GM20431 (cell line): ENCODE measurements at regions not wholly inside any gene's neighbourhood (a gene's known extent, or its start where the extent isn't known, plus 50 kb on each side); places are given as distances from the start of the nearest gene placed in this dataset.

Experiments
- in situ Hi-C: fragments of 300-500 bp; cut with MseI, MboI; formaldehyde crosslinking; loops from one replicate; pipeline ENCODE4 v1.15.0; 2020; ENCODE audit warnings: low sequenced_read_pairs; ENCODE audit not compliant: unreplicated experiment

GRCh38 chr9:79301551-79302391, 270.0 kb upstream of the TLE4 start:
- in situ Hi-C loops, result no loop called here

- in situ Hi-C loops, result no loop called here
These were observed 269.2 kb upstream of the TLE4 start for GRCh38 chr9:79302569-79302968.

GRCh38 chr9:79308012-79308411, 263.8 kb upstream of the TLE4 start:
- in situ Hi-C loops, result no loop called here

- in situ Hi-C loops, result no loop called here
These were observed 258.9 kb upstream of the TLE4 start for GRCh38 chr9:79312686-79313421.

GRCh38 chr9:79325501-79325900, 246.3 kb upstream of the TLE4 start:
- in situ Hi-C loops, result no loop called here

- in situ Hi-C loops, result no loop called here
These were observed 241.9 kb upstream of the TLE4 start for GRCh38 chr9:79329861-79330260.

- in situ Hi-C loops, result no loop called here
These were observed 237.8 kb upstream of the TLE4 start for GRCh38 chr9:79334001-79334400.

GRCh38 chr9:79334711-79335110, 237.1 kb upstream of the TLE4 start:
- in situ Hi-C loops, result no loop called here

- in situ Hi-C loops, result no loop called here
These were observed 235.8 kb upstream of the TLE4 start for GRCh38 chr9:79335987-79336386.

- in situ Hi-C loops, result no loop called here
These were observed 230.2 kb upstream of the TLE4 start for GRCh38 chr9:79341561-79341960.

GRCh38 chr9:79346350-79347020, 225.3 kb upstream of the TLE4 start:
- in situ Hi-C loops, result no loop called here

GRCh38 chr9:79352322-79352721, 219.4 kb upstream of the TLE4 start:
- in situ Hi-C loops, result no loop called here

GRCh38 chr9:79353856-79354520, 217.8 kb upstream of the TLE4 start:
- in situ Hi-C loops, result no loop called here

- in situ Hi-C loops, result no loop called here
These were observed 214.6 kb upstream of the TLE4 start for GRCh38 chr9:79357194-79357593.

- in situ Hi-C loops, result no loop called here
These were observed 214.1 kb upstream of the TLE4 start for GRCh38 chr9:79357616-79358015.

- in situ Hi-C loops, result no loop called here
These were observed 211.1 kb upstream of the TLE4 start for GRCh38 chr9:79360387-79361347.

GRCh38 chr9:79362100-79363081, 209.4 kb upstream of the TLE4 start:
- in situ Hi-C loops, result no loop called here

GRCh38 chr9:79369676-79370075, 202.1 kb upstream of the TLE4 start:
- in situ Hi-C loops, result no loop called here
